Testis (tissue), 2 donors: ENCODE measurements at regions not wholly inside any gene's neighbourhood (a gene's known extent, or its start where the extent isn't known, plus 50 kb on each side); places are given as distances from the start of the nearest gene placed in this dataset.

Source experiments
- DNase-seq: peaks from one replicate; pipeline ENCODE4 v3.0.0-alpha.2; 2019
- H3K27ac ChIP-seq, 2 donors: fragments of 200-600 bp; sonication (generic); one replicate each; pipeline ENCODE4 v1.5.1; 2019
- H3K27me3 ChIP-seq: fragments of 200-600 bp; sonication (generic); one replicate; pipeline ENCODE4 v1.5.1; 2019
- H3K36me3 ChIP-seq: fragments of 200-600 bp; sonication (generic); one replicate; pipeline ENCODE4 v1.5.1; 2017; ENCODE audit warnings: low read depth; ENCODE audit errors: missing control alignments
- H3K4me1 ChIP-seq: fragments of 200-600 bp; sonication (generic); one replicate; pipeline ENCODE4 v1.5.1; 2019
- H3K4me3 ChIP-seq, 2 donors: fragments of 200-600 bp; sonication (generic); one replicate each; pipeline ENCODE4 v1.5.1; 2017 to 2019
- H3K9me3 ChIP-seq: fragments of 200-600 bp; sonication (generic); one replicate; pipeline ENCODE4 v1.5.1; 2017
- POLR2A ChIP-seq: fragments of 450-650 bp; IDR thresholded peaks from one replicate; pipeline ENCODE4 v1.6.1; 2017; ENCODE audit warnings: antibody characterized with exemption, mild to moderate bottlenecking, moderate library complexity
- WGBS, 2 donors: methylation state at CpG; one replicate each; pipeline ENCODE4 v1.1.5; 2018; 5-methylcytosine and 5-hydroxymethylcytosine counted together
- intact Hi-C: fragments of 100-400 bp; cut with DNase I; formaldehyde crosslinking; loops from one replicate; pipeline ENCODE4 v1.15.1; 2023; ENCODE audit warnings: low total_unique reads
- TF ChIP-seq, protein P1 (sequence below), 3 experiments: fragments of 450-650 bp in 2 of 3; fragments of 200-600 bp in 1 of 3; sonication (generic) in 1 of 3; IDR thresholded peaks; one replicate each; pipeline ENCODE4 v1.5.1; 2016 to 2019; ENCODE audit warnings: antibody characterized with exemption in 3 of 3, mild to moderate bottlenecking in 2 of 3, moderate library complexity in 1 of 3

DNA sequence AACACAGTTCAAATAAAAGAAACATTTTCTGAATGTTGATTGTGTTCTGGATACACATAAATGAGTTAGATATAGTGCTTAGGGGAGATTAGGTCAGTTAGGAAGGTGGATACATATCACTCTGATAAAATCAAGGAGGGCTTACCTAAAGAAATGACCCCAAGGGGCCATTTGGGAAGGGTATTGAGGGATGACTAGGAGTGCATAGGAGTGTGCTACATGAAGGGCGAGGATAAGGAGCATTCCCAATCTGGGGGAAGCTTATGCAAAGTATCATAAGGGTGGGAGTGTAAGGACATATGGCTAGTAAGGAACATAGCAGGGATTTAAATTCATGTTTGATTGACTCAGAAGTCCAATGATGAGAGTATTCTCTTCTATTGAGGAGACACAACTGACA lies 183.6 kb downstream of the NSG2 start:
- Histone ChIP-seq H3K4me1 (no peaks in the 10 kb centered on the region), H3K9me3 (no peaks in the 10 kb centered on the region), H3K27ac (no peak overlapping the region), H3K27me3 (no peaks in the 10 kb centered on the region), H3K4me3 (no peak overlapping the region), H3K36me3 (no peaks in the 10 kb centered on the region)
- no peak for DNase-seq
- intact Hi-C loops: no loop called here
- TF ChIP-seq, protein P1, sequence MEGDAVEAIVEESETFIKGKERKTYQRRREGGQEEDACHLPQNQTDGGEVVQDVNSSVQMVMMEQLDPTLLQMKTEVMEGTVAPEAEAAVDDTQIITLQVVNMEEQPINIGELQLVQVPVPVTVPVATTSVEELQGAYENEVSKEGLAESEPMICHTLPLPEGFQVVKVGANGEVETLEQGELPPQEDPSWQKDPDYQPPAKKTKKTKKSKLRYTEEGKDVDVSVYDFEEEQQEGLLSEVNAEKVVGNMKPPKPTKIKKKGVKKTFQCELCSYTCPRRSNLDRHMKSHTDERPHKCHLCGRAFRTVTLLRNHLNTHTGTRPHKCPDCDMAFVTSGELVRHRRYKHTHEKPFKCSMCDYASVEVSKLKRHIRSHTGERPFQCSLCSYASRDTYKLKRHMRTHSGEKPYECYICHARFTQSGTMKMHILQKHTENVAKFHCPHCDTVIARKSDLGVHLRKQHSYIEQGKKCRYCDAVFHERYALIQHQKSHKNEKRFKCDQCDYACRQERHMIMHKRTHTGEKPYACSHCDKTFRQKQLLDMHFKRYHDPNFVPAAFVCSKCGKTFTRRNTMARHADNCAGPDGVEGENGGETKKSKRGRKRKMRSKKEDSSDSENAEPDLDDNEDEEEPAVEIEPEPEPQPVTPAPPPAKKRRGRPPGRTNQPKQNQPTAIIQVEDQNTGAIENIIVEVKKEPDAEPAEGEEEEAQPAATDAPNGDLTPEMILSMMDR (IDR thresholded peaks at IDR 0.05): no peak
- TF ChIP-seq POLR2A: no peak
- WGBS, 2 donors: 62 to 95% methylated on average over 1 of the region's 1 CpG

DNA sequence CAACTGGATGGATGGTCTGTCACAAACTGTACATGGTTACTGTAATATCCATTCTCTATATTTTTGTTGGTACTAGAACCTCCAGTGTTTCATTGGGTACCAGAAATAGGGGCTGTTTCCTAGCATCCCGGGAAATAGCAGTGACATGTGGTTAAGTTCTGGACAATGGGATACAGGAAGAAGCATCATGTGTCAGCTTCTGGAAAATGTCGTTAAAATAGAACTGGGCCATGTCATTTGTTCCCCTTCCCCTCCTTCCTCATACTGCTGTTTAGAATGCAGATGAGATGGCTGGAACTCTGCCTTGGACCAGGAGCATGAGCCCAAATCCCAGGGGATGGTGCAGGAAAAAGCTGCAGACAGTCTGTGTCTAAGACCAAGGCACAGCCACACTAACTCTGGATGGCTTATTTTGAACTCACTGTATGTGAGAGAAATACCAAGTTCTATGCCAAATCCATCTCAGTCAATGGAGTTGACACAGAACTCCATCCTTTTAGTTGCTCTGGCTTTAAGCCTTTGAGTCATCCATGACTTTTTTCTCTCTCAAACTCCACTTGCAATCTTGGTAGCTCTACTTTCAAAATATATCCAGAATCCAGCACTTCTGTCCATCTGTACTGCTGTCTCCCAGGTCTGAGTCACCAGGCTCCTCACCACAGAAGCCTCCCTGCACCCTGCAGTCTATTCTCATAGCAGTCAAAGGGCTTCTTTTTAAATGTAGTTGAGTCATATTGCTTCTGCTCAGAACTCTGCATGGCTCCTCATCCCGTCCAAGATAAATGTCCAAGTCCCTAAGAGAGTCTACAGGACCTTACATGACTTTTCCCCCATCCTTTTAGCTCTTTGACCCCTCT lies 184.2 kb downstream of the NSG2 start:
- no peak for TF ChIP-seq POLR2A
- TF ChIP-seq, protein P1 (IDR thresholded peaks at IDR 0.05): no peak

DNA sequence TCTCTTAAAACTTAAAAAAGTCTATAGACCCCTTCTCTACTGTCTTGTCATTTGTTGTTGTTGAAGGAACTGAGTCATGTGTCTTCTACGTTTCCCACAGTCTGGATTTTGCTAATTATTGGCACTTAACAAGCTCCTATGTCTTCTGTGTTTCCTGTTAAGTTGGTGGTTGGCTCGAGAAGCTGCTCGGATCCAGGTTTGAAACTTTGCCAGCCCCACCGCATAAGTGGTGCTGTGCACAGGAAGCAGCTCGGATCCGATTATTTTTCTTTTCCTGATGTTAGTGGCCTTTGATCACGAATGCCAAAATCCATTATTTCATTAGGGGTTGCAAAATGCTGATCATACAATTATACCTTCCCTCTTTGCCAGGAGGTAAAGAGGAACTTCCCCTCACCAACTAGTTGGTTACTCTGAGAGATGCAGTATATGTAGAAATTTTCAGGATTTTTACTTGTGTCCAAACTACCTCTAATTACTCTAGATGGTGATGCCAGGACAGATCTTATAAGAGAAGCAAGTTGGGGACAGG lies 186.5 kb downstream of the NSG2 start:
- H3K4me3 ChIP-seq: no peak overlapping the region
- no peaks in the 10 kb centered on the region for H3K4me1 ChIP-seq
- DNase-seq: no peak
- no peaks in the 10 kb centered on the region for H3K27me3 ChIP-seq
- no peak for TF ChIP-seq POLR2A
- TF ChIP-seq, protein P1 (IDR thresholded peaks at IDR 0.05): no peak
- intact Hi-C loops: no loop called here
- H3K36me3 ChIP-seq: no peaks in the 10 kb centered on the region
- H3K27ac ChIP-seq: no peak overlapping the region
- WGBS, 2 donors: 45 to 54% methylated on average over 7 of the region's 7 CpGs
- no peaks in the 10 kb centered on the region for H3K9me3 ChIP-seq

More for the DNA sequence above, 184.2 kb downstream of the NSG2 start:
- Histone ChIP-seq H3K27ac (no peak overlapping the region), H3K27me3 (no peaks in the 10 kb centered on the region), H3K9me3 (no peaks in the 10 kb centered on the region), H3K4me3 (no peak overlapping the region), H3K4me1 (no peaks in the 10 kb centered on the region), H3K36me3 (no peaks in the 10 kb centered on the region)
- no peak for DNase-seq
- intact Hi-C loops: no loop called here
- 62 to 70% methylated on average over 3 of the region's 3 CpGs for WGBS, 2 donors

DNA sequence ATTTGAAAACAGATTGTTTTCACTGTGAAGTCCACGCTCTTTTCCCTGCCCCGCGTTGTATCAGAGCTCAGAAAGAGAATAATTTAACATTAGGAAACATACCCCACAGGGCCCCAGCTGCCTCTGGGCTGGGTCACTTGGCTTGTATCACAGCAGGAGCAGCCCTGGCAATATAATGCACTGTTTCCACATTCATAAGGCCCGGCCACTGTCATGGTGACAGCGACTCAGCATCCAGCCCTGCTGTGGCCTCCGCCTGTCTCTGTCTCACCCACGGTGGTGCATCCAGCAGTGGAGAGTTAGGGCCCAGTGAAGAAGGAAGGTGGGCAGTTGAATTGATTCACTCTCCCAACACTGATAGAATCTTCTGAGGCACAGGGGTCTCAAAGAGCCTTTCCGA lies 188.9 kb downstream of the NSG2 start:
- Histone ChIP-seq H3K27me3 (no peaks in the 10 kb centered on the region), H3K4me1 (no peaks in the 10 kb centered on the region), H3K4me3 (no peak overlapping the region), H3K9me3 (no peaks in the 10 kb centered on the region), H3K27ac (no peak overlapping the region), H3K36me3 (no peaks in the 10 kb centered on the region)
- intact Hi-C loops: no loop called here
- WGBS, 2 donors: 70 to 74% methylated on average over 5 to 8 of the region's 8 CpGs
- DNase-seq: no peak
- TF ChIP-seq, protein P1 (IDR thresholded peaks at IDR 0.05): no peak
- no peak for TF ChIP-seq POLR2A
